Progenitor cell of endocrine pancreas (in vitro differentiated cells): ENCODE measurements at regions not wholly inside any gene's neighbourhood (a gene's known extent, or its start where the extent isn't known, plus 50 kb on each side); places are given as distances from the start of the nearest gene placed in this dataset.

Experiments
- DNase-seq: peaks from one replicate; pipeline ENCODE4 v3.0.0; 2021; ENCODE audit warnings: low spot score; ENCODE audit not compliant: unreplicated experiment
- H3K27ac Mint-ChIP-seq: 2 replicates; pipeline ENCODE4 v1.8.0; 2021; ENCODE audit warnings: mild to moderate bottlenecking, moderate library complexity, mixed read lengths
- H3K27me3 Mint-ChIP-seq: 2 replicates; pipeline ENCODE4 v1.8.0; 2021; ENCODE audit warnings: mixed read lengths
- H3K36me3 Mint-ChIP-seq: 2 replicates; pipeline ENCODE4 v1.8.0; 2022; ENCODE audit warnings: mixed read lengths; ENCODE audit not compliant: insufficient read depth
- H3K4me1 Mint-ChIP-seq: 2 replicates; pipeline ENCODE4 v1.8.0; 2021; ENCODE audit warnings: low read depth, mixed read lengths
- H3K4me3 Mint-ChIP-seq: 2 replicates; pipeline ENCODE4 v1.8.0; 2021; ENCODE audit warnings: low read depth, mild to moderate bottlenecking, moderate library complexity, mixed read lengths
- H3K9me3 Mint-ChIP-seq: 2 replicates; pipeline ENCODE4 v1.8.0; 2021; ENCODE audit warnings: low read depth, mixed read lengths
- CTCF ChIP-seq: fragments of 200-600 bp; sonication (generic); IDR thresholded peaks from one replicate; pipeline ENCODE4 v1.5.0; 2021; ENCODE audit warnings: antibody characterized with exemption, mild to moderate bottlenecking; ENCODE audit not compliant: unreplicated experiment

GRCh38 chr16:51040637-51041036, 110.4 kb downstream of the SALL1 start:
- no peak for DNase-seq
- peak overlapping the region; percentile 8 for H3K27ac Mint-ChIP-seq
- H3K36me3 Mint-ChIP-seq, result no peaks in the 10 kb centered on the region
- TF ChIP-seq CTCF, result no peak
- no peaks in the 10 kb centered on the region for H3K9me3 Mint-ChIP-seq
- peaks cover 37% of the 10 kb centered on the region for H3K27me3 Mint-ChIP-seq
- H3K4me1 Mint-ChIP-seq, result no peaks in the 10 kb centered on the region
- no peak overlapping the region for H3K4me3 Mint-ChIP-seq

DNA sequence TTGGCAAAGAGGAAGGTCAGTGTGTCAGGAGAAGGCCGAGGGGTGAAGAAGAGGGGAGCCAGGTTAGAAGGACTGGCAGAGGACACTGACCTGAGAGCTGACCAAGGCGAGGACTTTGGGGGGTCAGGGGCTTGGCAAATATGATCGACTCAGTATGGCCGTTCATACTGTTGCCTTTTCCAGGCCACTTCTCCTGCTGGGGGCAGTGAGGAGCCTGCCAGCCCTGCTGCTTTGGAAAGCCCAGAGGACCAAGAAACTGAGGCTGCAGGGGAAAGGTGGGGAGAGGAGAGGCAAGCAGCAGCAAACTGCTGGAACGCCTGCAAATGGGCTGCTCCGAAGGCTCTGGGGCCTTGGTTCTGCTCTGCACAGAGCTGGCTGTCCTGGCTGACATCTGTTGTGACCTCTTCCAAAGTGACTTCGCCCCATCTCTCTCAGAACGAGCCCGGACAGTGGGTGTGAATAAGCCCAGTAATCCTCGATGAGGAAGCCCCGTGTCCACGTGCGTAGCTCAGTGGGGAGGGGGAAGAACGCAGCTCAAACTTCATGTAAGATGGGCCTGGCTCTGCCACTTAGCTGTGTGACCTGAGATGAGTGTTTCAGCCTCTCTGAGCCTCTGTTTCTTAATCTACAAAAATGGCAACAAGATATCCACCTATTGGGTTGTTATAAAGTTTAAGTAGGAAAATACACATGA, 111.3 kb downstream of the SALL1 start:
- Mint-ChIP-seq H3K27ac (no peak overlapping the region), H3K27me3 (peaks cover 37% of the 10 kb centered on the region), H3K36me3 (no peaks in the 10 kb centered on the region), H3K4me3 (no peak overlapping the region), H3K4me1 (no peaks in the 10 kb centered on the region), H3K9me3 (no peaks in the 10 kb centered on the region)
- TF ChIP-seq CTCF, result no peak
- DNase-seq, result no peak

- no peak for TF ChIP-seq CTCF
- no peak for DNase-seq
- no peak overlapping the region for H3K4me3 Mint-ChIP-seq
- H3K4me1 Mint-ChIP-seq, result no peaks in the 10 kb centered on the region
- no peak overlapping the region for H3K27ac Mint-ChIP-seq
- H3K27me3 Mint-ChIP-seq, result peaks cover 36% of the 10 kb centered on the region
- H3K36me3 Mint-ChIP-seq, result no peaks in the 10 kb centered on the region
- H3K9me3 Mint-ChIP-seq, result no peaks in the 10 kb centered on the region
Observed at GRCh38 chr16:51035711-51036110, 115.4 kb downstream of the SALL1 start.

DNA sequence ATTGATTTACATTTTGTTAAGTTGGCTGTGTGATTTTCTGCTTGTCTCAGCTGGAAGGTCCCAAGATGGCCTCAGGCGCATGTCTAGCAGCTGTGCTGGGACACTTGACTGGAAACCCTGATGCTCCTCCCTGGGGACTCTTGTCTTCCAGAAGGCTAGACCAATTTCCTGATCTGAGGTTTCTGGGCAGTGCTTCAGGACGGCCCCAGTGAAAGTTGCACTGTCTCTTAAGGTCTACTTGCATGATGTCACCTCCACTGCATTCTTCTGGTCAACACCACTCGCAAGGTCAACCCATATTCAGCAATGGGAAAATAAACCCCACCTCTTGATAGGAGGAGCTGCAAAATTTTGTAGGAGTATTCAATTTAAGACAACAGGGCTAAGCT, 116.0 kb downstream of the SALL1 start:
- no peak for TF ChIP-seq CTCF
- no peaks in the 10 kb centered on the region for H3K36me3 Mint-ChIP-seq
- H3K27ac Mint-ChIP-seq, result no peak overlapping the region
- H3K4me1 Mint-ChIP-seq, result no peaks in the 10 kb centered on the region
- H3K27me3 Mint-ChIP-seq, result peaks cover 31% of the 10 kb centered on the region
- no peaks in the 10 kb centered on the region for H3K9me3 Mint-ChIP-seq
- H3K4me3 Mint-ChIP-seq, result no peak overlapping the region
- no peak for DNase-seq

GRCh38 chr16:51034481-51035109, 116.5 kb downstream of the SALL1 start:
- Mint-ChIP-seq H3K27me3 (peaks cover 29% of the 10 kb centered on the region), H3K9me3 (no peaks in the 10 kb centered on the region), H3K4me3 (no peak overlapping the region), H3K27ac (no peak overlapping the region), H3K36me3 (no peaks in the 10 kb centered on the region), H3K4me1 (no peaks in the 10 kb centered on the region)
- no peak for DNase-seq
- TF ChIP-seq CTCF, result no peak
